Fibroblast of lung (primary cell): ENCODE measurements at regions not wholly inside any gene's neighbourhood (a gene's known extent, or its start where the extent isn't known, plus 50 kb on each side); places are given as distances from the start of the nearest gene placed in this dataset.

Experiments
- CTCF ChIP-seq, 2 donors: IDR thresholded peaks in 1 of 2; conservative IDR thresholded peaks in 1 of 2; 1 replicate in 1 of 2; 2 replicates in 1 of 2; pipeline ENCODE4 v1.5.1; 2011 to 2012; ENCODE audit warnings: low read length in 2 of 2, control low read depth in 1 of 2, inconsistent platforms in 1 of 2, low read depth in 1 of 2, mild to moderate bottlenecking in 1 of 2
- EZH2 ChIP-seq: IDR thresholded peaks from 2 replicates; pipeline ENCODE4 v1.5.1; 2012; ENCODE audit warnings: low read length, control low read depth, mild to moderate bottlenecking; ENCODE audit errors: missing control alignments

GRCh38 chr13:62194371-62194770 lies 778.7 kb upstream of the PCDH20 start:
- TF ChIP-seq CTCF (conservative IDR thresholded peaks at IDR 0.05 in 1 of 2, IDR thresholded peaks at IDR 0.05 in 1 of 2; ENCODE audit: low read depth in 1 of 2, low read length in 2 of 2) (no peak), EZH2 (no peak)
